ENCODE measurements at regions not wholly inside any gene's neighbourhood (a gene's known extent, or its start where the extent isn't known, plus 50 kb on each side); places are given as distances from the start of the nearest gene placed in this dataset.

DNA sequence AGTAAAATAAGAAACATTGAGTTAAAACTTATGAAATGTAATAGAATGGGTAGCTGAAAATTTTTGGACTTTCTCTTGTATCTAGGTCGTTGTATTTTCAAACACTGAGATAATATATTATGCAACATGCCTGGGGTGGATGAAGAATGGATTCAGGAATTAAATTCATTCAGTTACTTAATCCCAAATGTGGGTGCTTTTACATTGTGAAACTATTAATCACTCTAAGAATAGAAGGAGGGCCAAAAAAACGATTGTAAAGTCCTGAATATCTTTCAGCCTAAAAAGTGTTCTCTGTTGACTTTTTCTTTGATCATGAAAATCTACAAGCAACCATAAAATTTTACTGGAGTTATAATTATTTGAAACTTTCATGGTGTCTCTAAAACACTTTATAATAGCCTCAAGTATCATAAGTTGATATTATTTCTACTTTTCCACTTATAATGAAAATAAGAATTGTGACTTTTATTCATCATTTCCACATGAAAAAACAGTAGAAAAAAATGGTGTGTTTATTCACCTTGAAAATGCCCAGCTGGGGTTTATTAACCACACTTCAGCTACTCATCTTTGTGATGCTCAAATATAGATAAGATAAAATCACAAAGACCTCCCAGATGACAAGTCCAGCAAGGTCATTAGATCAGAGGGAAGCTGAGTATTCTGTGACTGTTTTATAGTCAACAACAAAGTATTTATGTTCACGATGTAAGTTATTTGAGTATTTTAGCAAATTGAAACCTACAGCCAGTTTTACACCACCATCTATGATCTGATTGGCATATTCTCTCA, 619.9 kb upstream of the SOX9 start:
- no peak for TF ChIP-seq EP300 (IDR thresholded peaks at IDR 0.05)
- TF ChIP-seq, protein P1, sequence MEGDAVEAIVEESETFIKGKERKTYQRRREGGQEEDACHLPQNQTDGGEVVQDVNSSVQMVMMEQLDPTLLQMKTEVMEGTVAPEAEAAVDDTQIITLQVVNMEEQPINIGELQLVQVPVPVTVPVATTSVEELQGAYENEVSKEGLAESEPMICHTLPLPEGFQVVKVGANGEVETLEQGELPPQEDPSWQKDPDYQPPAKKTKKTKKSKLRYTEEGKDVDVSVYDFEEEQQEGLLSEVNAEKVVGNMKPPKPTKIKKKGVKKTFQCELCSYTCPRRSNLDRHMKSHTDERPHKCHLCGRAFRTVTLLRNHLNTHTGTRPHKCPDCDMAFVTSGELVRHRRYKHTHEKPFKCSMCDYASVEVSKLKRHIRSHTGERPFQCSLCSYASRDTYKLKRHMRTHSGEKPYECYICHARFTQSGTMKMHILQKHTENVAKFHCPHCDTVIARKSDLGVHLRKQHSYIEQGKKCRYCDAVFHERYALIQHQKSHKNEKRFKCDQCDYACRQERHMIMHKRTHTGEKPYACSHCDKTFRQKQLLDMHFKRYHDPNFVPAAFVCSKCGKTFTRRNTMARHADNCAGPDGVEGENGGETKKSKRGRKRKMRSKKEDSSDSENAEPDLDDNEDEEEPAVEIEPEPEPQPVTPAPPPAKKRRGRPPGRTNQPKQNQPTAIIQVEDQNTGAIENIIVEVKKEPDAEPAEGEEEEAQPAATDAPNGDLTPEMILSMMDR (IDR thresholded peaks at IDR 0.05) = no peak
